ENCODE measurements at regions not wholly inside any gene's neighbourhood (a gene's known extent, or its start where the extent isn't known, plus 50 kb on each side); places are given as distances from the start of the nearest gene placed in this dataset.

- no peak for TF ChIP-seq POLR2A (IDR thresholded peaks at IDR 0.05; ENCODE audit: low read length)
- TF ChIP-seq GATA1 (IDR thresholded peaks at IDR 0.05; ENCODE audit: low read depth, low read length): no peak
Measured at GRCh38 chr14:84181072-84181471, 1348.9 kb upstream of the FLRT2 start.

All from erythroblast (primary cell).